NB4 (cell line): ENCODE measurements at regions not wholly inside any gene's neighbourhood (a gene's known extent, or its start where the extent isn't known, plus 50 kb on each side); places are given as distances from the start of the nearest gene placed in this dataset.

Source experiments
- DNase-seq: peaks from one replicate; pipeline ENCODE4 v3.0.0; 2010; ENCODE audit warnings: low read depth
- H3K4me3 ChIP-seq: one replicate; pipeline ENCODE4 v1.5.1; 2011; ENCODE audit warnings: mild to moderate bottlenecking, low read depth, low read length, moderate library complexity
- CTCF ChIP-seq: IDR thresholded peaks from one replicate; pipeline ENCODE4 v1.5.1; 2012; ENCODE audit warnings: low read depth, low read length
- MYC ChIP-seq: IDR thresholded peaks from 2 replicates; pipeline ENCODE4 v1.6.1; 2011; ENCODE audit warnings: low read depth, low read length
- POLR2A ChIP-seq: IDR thresholded peaks from 2 replicates; pipeline ENCODE4 v1.6.1; 2011; ENCODE audit warnings: mild to moderate bottlenecking; ENCODE audit not compliant: insufficient read length; ENCODE audit errors: extremely low read depth
- TF ChIP-seq, protein P1 (sequence below): IDR thresholded peaks from 2 replicates; pipeline ENCODE4 v1.6.1; 2011; ENCODE audit warnings: low read depth, low read length

- TF ChIP-seq MYC (no peak), POLR2A (no peak), CTCF (no peak)
- TF ChIP-seq, protein P1, sequence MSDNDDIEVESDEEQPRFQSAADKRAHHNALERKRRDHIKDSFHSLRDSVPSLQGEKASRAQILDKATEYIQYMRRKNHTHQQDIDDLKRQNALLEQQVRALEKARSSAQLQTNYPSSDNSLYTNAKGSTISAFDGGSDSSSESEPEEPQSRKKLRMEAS = no peak
- H3K4me3 ChIP-seq = no peak overlapping the region
- DNase-seq = no peak
These were observed 92.7 kb upstream of the SOX1 start for GRCh38 chr13:111974341-111974640.

DNA sequence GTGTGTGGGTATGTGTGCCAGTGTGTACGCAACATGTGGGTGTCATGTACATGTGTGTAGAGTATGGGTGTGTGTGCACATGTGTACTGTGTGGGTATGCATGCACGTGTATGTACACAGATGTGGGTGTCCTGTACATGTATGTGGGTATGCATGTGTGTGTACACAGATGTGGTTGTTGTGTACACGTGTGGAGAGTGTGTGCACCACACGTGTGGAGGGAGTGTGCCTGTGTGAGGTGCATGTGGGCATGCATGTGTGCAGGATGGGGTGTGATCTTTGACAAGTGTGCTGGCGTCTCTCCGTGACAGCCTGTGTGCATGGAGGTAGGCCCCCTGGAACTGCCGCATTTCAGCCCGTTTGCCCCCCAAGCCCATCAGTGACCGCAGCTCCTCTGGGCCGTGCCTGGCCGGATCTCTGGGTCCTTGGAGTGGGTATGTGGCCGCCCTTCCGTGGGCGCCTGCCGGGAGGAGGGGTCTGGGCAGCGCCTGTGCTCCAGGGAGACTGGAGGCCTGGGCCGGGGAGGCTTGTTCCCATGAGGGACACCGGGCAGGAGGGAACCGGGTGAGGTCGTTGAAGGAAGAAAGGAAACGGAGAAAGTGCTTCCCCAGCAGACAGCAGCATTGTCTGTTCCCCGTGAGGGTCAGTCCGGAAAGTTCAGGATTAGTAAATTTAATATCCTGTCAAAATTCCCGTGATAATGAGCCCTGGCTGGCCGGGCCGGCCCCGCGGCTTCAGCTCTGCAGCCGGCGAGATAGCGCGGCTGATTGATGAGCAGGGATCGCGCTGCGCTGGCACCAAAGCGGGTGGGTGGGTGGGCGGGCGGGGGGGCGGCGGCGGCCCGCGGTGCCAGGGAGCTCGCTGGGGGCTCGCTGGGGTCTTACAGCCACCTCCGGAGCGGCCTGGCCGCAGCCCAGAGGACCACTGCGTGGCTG lies 91.1 kb upstream of the SOX1 start:
- TF ChIP-seq POLR2A = no peak
- TF ChIP-seq, protein P1 = 0 out of 2 replicates have a peak, but pooled peaks have one; percentile 18
- TF ChIP-seq CTCF = no peak
- no peak for TF ChIP-seq MYC
- H3K4me3 ChIP-seq = no peak overlapping the region
- DNase-seq = no peak

DNA sequence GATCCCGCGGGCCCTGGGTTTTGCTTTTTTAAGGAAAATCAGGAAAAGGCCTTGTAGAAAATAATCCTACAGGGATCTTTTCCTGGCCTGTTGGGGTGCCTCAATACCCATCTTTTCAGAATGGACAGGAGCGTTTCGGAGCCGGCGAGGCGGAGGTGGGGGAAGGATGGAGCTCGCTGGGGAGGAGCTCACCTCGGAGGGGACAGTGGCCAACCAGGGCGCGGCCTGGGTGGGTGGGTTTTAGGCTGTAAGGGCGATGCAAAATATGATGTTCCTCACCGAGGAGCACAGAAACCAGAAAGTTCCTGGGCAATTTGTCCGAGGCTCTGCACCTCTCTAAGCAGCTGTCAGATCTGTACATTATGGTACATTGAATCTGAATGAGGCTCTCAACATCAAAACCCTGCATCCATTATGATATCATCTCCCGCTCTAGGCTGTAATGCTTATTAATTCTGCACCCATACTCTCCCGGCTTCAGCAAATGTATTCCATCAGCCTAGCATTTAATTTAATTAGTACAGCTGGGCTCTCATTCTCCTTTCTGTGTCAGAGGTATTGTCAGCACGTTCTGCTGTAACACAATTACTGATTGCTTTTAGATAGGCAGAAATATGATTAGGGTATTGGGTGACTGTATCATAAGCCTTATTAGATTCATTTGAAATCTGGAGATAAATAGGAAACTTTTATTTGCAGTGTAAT lies 90.3 kb upstream of the SOX1 start:
- DNase-seq = no peak
- TF ChIP-seq MYC (no peak), CTCF (no peak), POLR2A (no peak)
- no peak overlapping the region for H3K4me3 ChIP-seq

DNA sequence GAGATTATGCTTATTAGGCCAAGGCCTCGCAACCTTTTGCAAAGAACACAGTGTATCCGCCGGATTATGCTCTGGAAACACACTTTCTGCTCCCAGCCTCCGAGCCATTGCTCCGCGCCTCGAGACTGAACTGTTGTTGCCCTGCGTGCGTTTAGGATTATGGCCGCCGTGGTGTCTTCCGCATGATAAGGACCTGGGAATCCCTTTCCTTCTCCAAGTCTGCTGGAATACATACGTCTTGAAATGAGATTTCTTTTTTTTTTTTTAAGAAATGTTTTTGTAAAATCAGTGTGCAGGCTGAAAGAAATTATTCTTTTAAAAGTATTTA lies 89.8 kb upstream of the SOX1 start:
- no peak overlapping the region for H3K4me3 ChIP-seq
- TF ChIP-seq, protein P1 = no peak
- no peak for TF ChIP-seq CTCF
- no peak for TF ChIP-seq MYC
- TF ChIP-seq POLR2A = no peak
- no peak for DNase-seq

GRCh38 chr13:111978546-111978945 lies 88.4 kb upstream of the SOX1 start:
- no peak overlapping the region for H3K4me3 ChIP-seq
- DNase-seq = no peak
- no peak for TF ChIP-seq MYC
- TF ChIP-seq CTCF = no peak
- TF ChIP-seq, protein P1 = no peak
- no peak for TF ChIP-seq POLR2A
